ENCODE measurements at regions not wholly inside any gene's neighbourhood (a gene's known extent, or its start where the extent isn't known, plus 50 kb on each side); places are given as distances from the start of the nearest gene placed in this dataset.

DNA sequence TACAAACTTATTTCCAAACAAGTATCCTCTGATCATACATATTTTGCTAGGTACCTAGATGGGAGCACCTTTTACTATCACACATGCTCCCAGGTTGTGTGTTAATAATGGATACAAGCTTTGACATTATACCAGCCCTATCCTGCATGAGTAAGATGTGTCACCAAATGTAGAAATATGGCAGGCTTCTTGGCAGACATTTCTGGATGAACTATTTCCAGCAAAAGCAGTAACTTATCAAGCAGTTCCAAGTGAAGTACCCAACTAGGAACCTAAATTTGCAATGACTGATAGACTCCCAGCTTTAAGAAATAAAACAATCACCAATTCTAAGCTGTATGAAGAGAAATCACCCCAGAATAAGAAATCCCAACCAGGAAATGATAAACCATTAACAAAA, 103.7 kb upstream of the TMEM72 start:
- TF ChIP-seq EZH2 (IDR thresholded peaks at IDR 0.05; ENCODE audit: insufficient read depth, poor library complexity, severe bottlenecking) (no peak), EZH2phosphoT487 (IDR thresholded peaks at IDR 0.05; ENCODE audit: insufficient read depth, low read depth) (no peak)
